Right atrium auricular region (tissue), 2 donors: ENCODE measurements at regions not wholly inside any gene's neighbourhood (a gene's known extent, or its start where the extent isn't known, plus 50 kb on each side); places are given as distances from the start of the nearest gene placed in this dataset.

Experiments
- DNase-seq: peaks from one replicate; pipeline ENCODE4 v3.0.0-alpha.2; 2019; ENCODE audit warnings: low spot score
- H3K27ac ChIP-seq, 2 donors: fragments of 200-600 bp; sonication (generic); 1 replicate in 1 of 2; 2 replicates in 1 of 2; pipeline ENCODE4 v1.5.1; 2016 to 2019
- H3K27me3 ChIP-seq, 2 donors: fragments of 200-600 bp; sonication (generic); one replicate each; pipeline versions ENCODE4 v1.5.1 to v1.6.0; 2017 to 2019
- H3K36me3 ChIP-seq: fragments of 200-600 bp; sonication (generic); one replicate; pipeline ENCODE4 v1.5.1; 2016
- H3K4me1 ChIP-seq, 2 donors: fragments of 200-600 bp; sonication (generic); one replicate each; pipeline versions ENCODE4 v1.5.1 to v1.6.0; 2017 to 2019
- H3K4me3 ChIP-seq, 2 donors: fragments of 200-600 bp; sonication (generic); 1 replicate in 1 of 2; 2 replicates in 1 of 2; pipeline ENCODE4 v1.5.1; 2017 to 2019; ENCODE audit warnings: mild to moderate bottlenecking in 1 of 2, moderate library complexity in 1 of 2
- H3K9me3 ChIP-seq, 2 donors: fragments of 200-600 bp; sonication (generic); one replicate each; pipeline ENCODE4 v1.5.1; 2019
- CTCF ChIP-seq, 2 donors: fragments of 200-600 bp; sonication (generic); IDR thresholded peaks; one replicate each; pipeline ENCODE4 v1.5.1; 2019; ENCODE audit warnings: antibody characterized with exemption in 2 of 2

GRCh38 chr18:29271501-29271900, 1094.6 kb upstream of the CDH2 start:
- Histone ChIP-seq H3K4me1 (no peaks in the 10 kb centered on the region), H3K9me3 (no peaks in the 10 kb centered on the region), H3K4me3 (no peak overlapping the region), H3K27me3 (no peaks in the 10 kb centered on the region), H3K36me3 (no peaks in the 10 kb centered on the region), H3K27ac (no peak overlapping the region)
- DNase-seq = no peak
- no peak for TF ChIP-seq CTCF (IDR thresholded peaks at IDR 0.05)

DNA sequence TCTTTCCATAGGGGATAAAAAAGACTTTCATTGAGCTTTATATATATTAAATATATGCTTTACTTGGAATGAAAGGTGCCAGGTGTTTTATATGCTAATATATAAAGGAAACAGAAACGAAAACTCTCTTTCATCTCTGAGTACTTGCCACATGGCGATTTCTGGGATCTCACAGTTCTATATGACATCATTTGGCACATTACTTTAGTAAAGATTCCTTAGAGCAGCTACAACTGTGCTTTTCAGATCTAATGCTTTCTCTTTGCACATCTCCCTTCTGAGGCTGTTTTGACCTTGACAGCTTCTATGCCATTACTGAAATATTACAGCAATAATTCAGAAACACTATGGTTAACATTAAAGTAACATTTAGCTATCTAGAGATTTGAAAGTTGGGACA, 1082.9 kb upstream of the CDH2 start:
- H3K27me3 ChIP-seq = no peaks in the 10 kb centered on the region
- no peak for DNase-seq
- no peak for TF ChIP-seq CTCF (IDR thresholded peaks at IDR 0.05)
- peaks cover 0 to 4% of the 10 kb centered on the region in 2 donors for H3K9me3 ChIP-seq
- H3K27ac ChIP-seq = no peak overlapping the region
- no peak overlapping the region for H3K4me3 ChIP-seq
- H3K4me1 ChIP-seq = no peaks in the 10 kb centered on the region
- no peaks in the 10 kb centered on the region for H3K36me3 ChIP-seq

DNA sequence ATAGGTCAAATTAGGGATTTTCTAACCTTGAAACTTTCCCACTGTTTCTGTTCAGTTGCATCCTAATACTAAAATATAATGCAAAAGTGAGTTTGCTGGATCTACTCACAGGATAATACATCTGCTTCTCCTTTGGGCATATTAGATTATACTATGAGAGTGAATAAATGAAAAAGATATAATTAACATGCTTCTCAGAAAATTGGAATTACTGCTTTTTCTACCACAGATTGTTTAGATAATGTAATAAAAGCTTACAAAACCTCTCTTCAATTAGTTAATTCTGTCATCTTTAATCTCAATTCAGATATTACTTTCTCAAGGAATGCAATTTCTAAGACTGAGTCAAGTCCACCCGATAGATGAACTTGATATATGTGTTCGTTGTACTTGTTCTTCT, 1077.2 kb upstream of the CDH2 start:
- Histone ChIP-seq H3K4me3 (no peak overlapping the region), H3K9me3 (no peaks in the 10 kb centered on the region), H3K36me3 (no peaks in the 10 kb centered on the region), H3K27me3 (no peaks in the 10 kb centered on the region), H3K4me1 (no peaks in the 10 kb centered on the region), H3K27ac (no peak overlapping the region)
- no peak for DNase-seq
- no peak for TF ChIP-seq CTCF (IDR thresholded peaks at IDR 0.05)

DNA sequence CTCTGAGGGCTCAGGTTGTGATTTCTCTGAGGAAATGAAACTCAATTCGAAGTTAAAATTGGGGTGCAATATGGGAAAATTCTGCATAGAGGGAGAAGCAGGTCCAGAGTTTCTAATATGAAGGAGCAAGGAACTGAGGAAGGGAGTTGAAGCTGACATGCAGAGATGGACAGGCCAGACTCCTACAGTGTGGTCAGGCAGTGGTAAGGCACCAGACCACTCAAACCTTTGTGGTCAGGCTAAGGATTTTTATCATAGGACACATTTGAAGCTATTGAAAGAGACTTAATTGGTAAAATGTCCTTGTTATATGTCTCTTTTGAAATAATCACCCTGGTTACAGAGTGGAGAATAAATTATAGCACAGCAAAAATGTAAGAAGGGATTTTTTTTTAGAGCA, 1074.8 kb upstream of the CDH2 start:
- no peak for TF ChIP-seq CTCF (IDR thresholded peaks at IDR 0.05)
- DNase-seq = no peak

GRCh38 chr18:29250843-29251242, 1073.9 kb upstream of the CDH2 start:
- H3K4me3 ChIP-seq = no peak overlapping the region
- TF ChIP-seq CTCF (IDR thresholded peaks at IDR 0.05) = no peak

More for the DNA sequence above, 1074.8 kb upstream of the CDH2 start:
- no peaks in the 10 kb centered on the region for H3K4me1 ChIP-seq
- no peaks in the 10 kb centered on the region for H3K9me3 ChIP-seq
- no peak overlapping the region for H3K27ac ChIP-seq
- H3K36me3 ChIP-seq = no peaks in the 10 kb centered on the region
- no peak overlapping the region for H3K4me3 ChIP-seq
- H3K27me3 ChIP-seq = no peaks in the 10 kb centered on the region

GRCh38 chr18:29250259-29250658, 1073.3 kb upstream of the CDH2 start:
- H3K27ac ChIP-seq = no peak overlapping the region
- H3K36me3 ChIP-seq = no peaks in the 10 kb centered on the region
- TF ChIP-seq CTCF (IDR thresholded peaks at IDR 0.05) = no peak
- DNase-seq = no peak
- H3K4me3 ChIP-seq = no peak overlapping the region
- H3K4me1 ChIP-seq = no peaks in the 10 kb centered on the region
- no peaks in the 10 kb centered on the region for H3K9me3 ChIP-seq
- no peaks in the 10 kb centered on the region for H3K27me3 ChIP-seq

More at GRCh38 chr18:29250843-29251242, 1073.9 kb upstream of the CDH2 start:
- no peak for DNase-seq
- H3K9me3 ChIP-seq = no peaks in the 10 kb centered on the region
- no peaks in the 10 kb centered on the region for H3K4me1 ChIP-seq
- no peaks in the 10 kb centered on the region for H3K36me3 ChIP-seq
- H3K27ac ChIP-seq = no peak overlapping the region
- no peaks in the 10 kb centered on the region for H3K27me3 ChIP-seq
